ENCODE measurements at regions not wholly inside any gene's neighbourhood (a gene's known extent, or its start where the extent isn't known, plus 50 kb on each side); places are given as distances from the start of the nearest gene placed in this dataset.

DNA sequence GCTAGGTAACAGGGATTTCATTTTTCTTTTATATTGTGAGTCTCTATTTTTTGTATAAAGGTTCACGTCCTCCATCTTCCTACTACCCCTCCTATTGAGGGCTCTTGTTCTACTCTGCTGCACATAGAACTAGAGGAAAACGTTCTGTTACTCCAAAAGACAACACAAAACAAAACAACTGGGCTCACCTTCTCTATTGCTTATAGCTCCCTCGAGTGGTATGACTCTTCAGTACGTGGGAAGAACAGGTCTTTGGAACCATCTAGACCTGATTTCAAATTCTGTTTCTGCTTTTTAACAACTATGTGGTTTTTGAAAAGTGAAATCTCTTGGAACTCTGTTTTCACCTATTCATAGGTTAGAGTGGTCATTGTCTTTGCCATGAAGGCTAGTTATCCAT, 515.3 kb downstream of the SOX2 start:
- TF ChIP-seq, protein P1, sequence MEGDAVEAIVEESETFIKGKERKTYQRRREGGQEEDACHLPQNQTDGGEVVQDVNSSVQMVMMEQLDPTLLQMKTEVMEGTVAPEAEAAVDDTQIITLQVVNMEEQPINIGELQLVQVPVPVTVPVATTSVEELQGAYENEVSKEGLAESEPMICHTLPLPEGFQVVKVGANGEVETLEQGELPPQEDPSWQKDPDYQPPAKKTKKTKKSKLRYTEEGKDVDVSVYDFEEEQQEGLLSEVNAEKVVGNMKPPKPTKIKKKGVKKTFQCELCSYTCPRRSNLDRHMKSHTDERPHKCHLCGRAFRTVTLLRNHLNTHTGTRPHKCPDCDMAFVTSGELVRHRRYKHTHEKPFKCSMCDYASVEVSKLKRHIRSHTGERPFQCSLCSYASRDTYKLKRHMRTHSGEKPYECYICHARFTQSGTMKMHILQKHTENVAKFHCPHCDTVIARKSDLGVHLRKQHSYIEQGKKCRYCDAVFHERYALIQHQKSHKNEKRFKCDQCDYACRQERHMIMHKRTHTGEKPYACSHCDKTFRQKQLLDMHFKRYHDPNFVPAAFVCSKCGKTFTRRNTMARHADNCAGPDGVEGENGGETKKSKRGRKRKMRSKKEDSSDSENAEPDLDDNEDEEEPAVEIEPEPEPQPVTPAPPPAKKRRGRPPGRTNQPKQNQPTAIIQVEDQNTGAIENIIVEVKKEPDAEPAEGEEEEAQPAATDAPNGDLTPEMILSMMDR (IDR thresholded peaks at IDR 0.05; ENCODE audit: control extremely low read depth, extremely low read depth, low read depth, missing control alignments), result no peak
- CTCF ChIA-PET, result no interaction called here
- DNase-seq (ENCODE audit: extremely low spot score), result no peak
- POLR2A ChIA-PET, result no interaction called here

DNA sequence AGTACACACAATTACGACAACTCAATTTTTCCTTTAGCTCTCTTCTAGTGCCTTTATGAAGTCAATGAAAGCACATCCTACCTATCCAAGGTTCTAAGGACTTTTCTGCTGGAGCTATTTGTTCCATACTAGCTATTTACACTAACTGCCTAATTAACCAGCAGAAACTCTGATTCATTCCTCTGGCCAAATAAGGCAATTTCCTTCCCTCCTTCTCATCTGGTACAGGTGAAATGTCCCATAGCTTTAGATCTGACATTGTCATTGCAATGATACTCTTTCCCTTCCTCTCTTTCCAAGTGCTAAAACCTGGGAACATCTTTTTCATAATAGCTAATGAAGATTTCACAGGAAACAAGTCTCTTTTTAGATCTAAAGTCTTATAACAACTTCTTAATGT, 521.7 kb downstream of the SOX2 start:
- CTCF ChIA-PET, result interaction anchor here (0.8 to 1.8 kb wide), 3 partner anchors 13 to 532 kb away, joined by 3 to 6 read pairs (median 4); no protein-coding TSS in a partner anchor
- POLR2A ChIA-PET, result no interaction called here
- TF ChIP-seq, protein P1 (IDR thresholded peaks at IDR 0.05; ENCODE audit: control extremely low read depth, extremely low read depth, low read depth, missing control alignments), result no peak
- DNase-seq (ENCODE audit: extremely low spot score), result no peak

DNA sequence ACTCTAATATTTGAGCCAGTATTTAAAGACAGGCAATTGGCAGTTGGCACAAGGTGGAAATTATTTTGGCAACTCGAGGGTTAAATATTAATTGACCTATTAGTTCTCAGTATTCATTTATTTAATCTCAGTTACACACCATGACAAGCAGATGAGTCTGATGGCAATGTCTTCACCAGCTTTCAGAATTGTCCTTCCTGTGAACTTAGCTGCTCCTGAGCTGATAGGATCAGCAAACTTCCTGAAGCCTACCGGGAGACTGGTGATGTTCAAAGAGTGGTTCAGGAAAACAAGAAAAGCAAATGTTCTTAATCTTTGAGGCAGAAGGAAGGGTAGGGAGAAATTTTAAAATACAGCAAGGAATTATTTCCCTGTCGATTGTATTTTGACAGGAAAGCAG, 522.2 kb downstream of the SOX2 start:
- TF ChIP-seq, protein P1 (IDR thresholded peaks at IDR 0.05; ENCODE audit: control extremely low read depth, extremely low read depth, low read depth, missing control alignments), result no peak
- DNase-seq (ENCODE audit: extremely low spot score), result no peak
- ChIA-PET CTCF (interaction anchor here (0.8 to 1.8 kb wide), 3 partner anchors 13 to 532 kb away, joined by 3 to 6 read pairs (median 4); no protein-coding TSS in a partner anchor), POLR2A (no interaction called here)

DNA sequence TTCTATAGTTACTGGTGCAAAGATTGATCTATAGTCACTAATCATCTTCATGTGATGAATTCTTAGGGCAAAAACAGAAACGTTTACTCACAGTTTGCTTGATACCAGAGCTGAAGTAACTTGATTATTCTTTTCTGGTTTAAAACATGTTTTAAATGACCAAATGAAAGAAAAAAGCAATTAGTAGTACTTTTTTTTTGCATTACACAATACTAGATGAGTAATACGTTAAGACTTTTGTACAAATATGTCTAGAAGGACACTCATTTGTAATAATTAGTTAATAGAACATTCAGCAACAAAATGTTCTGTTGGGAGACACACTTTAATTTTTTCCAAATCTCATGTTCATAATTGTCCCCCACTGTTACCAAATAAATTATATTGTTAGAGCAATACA, 523.2 kb downstream of the SOX2 start:
- no peak for DNase-seq (ENCODE audit: extremely low spot score)
- ChIA-PET POLR2A (no interaction called here), CTCF (no interaction called here)
- TF ChIP-seq, protein P1 (IDR thresholded peaks at IDR 0.05; ENCODE audit: control extremely low read depth, extremely low read depth, low read depth, missing control alignments), result no peak

DNA sequence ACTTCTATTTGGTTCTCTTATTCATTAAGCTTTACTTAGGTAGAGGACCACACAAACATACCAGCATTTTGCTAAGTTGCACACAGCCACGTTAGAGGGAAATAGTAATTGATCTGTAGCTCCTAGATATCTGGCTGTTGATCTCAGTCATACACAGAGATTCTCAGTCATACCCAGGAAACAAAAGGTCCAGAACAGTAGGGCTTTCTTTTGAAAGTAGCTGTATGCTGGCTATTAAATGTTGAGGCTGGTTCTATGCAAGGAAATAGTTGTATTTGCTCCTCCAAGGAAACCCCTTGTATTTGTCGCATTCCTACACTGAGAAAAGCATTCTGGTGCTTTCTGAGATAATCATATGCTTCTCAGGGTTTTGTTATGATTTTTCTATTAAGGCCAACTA, 523.8 kb downstream of the SOX2 start:
- DNase-seq (ENCODE audit: extremely low spot score), result no peak
- ChIA-PET CTCF (no interaction called here), POLR2A (no interaction called here)
- TF ChIP-seq, protein P1 (IDR thresholded peaks at IDR 0.05; ENCODE audit: control extremely low read depth, extremely low read depth, low read depth, missing control alignments), result no peak

DNA sequence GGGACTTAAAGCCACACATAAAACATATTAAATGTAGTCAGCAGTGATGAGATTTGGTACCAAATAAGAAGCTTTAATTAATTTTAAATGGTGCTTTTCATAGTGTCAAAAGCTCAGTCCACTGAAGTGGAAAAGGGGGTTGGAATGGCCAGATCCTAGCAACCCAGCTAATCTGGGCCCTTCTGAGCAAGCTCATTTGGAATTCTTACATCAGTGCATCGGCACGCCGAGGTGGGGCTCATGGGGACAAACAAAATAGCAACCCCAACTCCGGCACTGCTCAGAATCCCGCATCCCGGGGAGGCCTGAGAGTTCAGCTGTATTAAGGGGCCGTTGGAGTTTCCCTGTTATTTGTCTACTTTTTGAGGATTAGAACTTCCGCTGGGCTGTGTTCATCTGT, 526.4 kb downstream of the SOX2 start:
- ChIA-PET POLR2A (no interaction called here), CTCF (interaction anchor here (1.0 to 1.9 kb wide), 3 partner anchors 10 to 536 kb away, joined by 3 to 6 read pairs (median 4); no protein-coding TSS in a partner anchor)
- TF ChIP-seq, protein P1 (IDR thresholded peaks at IDR 0.05; ENCODE audit: control extremely low read depth, extremely low read depth, low read depth, missing control alignments), result no peak

DNA sequence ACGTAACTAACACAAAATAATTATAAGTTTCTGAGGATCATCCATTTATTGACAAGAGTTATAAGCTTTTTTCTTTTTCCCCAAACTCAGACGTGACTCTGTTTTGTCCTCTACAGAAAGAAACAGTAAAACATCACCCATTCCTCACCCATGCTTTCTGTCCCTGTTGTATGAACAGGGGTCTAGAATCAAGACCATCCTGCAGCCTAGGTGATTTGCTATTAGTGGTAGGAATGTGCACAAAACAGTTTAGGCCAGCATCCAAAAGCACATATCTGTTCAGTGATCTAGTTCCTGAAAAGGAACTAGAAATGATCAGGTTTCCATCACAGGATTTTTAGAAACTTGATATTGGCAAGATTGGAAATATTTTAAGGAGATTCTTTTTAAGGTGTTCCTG, 527.6 kb downstream of the SOX2 start:
- CTCF ChIA-PET, result interaction anchor here (0.7 kb wide), 1 partner anchor 21 kb away, joined by 3 read pairs; no protein-coding TSS in a partner anchor
- POLR2A ChIA-PET, result no interaction called here
- DNase-seq (ENCODE audit: extremely low spot score), result no peak
- TF ChIP-seq, protein P1 (IDR thresholded peaks at IDR 0.05; ENCODE audit: control extremely low read depth, extremely low read depth, low read depth, missing control alignments), result no peak

More for the DNA sequence above, 526.4 kb downstream of the SOX2 start:
- no peak for DNase-seq (ENCODE audit: extremely low spot score)
